DOHH2 (cell line): ENCODE measurements at regions not wholly inside any gene's neighbourhood (a gene's known extent, or its start where the extent isn't known, plus 50 kb on each side); places are given as distances from the start of the nearest gene placed in this dataset.

Experiments
- CTCF ChIP-seq: fragments of 200-600 bp; sonication (generic); IDR thresholded peaks from one replicate; pipeline ENCODE4 v1.5.1; 2014; ENCODE audit warnings: antibody characterized with exemption, mild to moderate bottlenecking, low read depth, low read length; ENCODE audit not compliant: poor library complexity, severe bottlenecking
- EZH2phosphoT487 ChIP-seq: fragments of 200-600 bp; sonication (generic); IDR thresholded peaks from 2 replicates; pipeline ENCODE4 v1.6.1; 2017; ENCODE audit warnings: borderline replicate concordance, mild to moderate bottlenecking, antibody characterized with exemption, low read length, moderate library complexity, mixed read lengths

GRCh38 chr5:103721183-103721582 lies 158.6 kb upstream of the NUDT12 start:
- TF ChIP-seq CTCF (no peak), EZH2phosphoT487 (no peak)
